ENCODE measurements at regions not wholly inside any gene's neighbourhood (a gene's known extent, or its start where the extent isn't known, plus 50 kb on each side); places are given as distances from the start of the nearest gene placed in this dataset.

DNA sequence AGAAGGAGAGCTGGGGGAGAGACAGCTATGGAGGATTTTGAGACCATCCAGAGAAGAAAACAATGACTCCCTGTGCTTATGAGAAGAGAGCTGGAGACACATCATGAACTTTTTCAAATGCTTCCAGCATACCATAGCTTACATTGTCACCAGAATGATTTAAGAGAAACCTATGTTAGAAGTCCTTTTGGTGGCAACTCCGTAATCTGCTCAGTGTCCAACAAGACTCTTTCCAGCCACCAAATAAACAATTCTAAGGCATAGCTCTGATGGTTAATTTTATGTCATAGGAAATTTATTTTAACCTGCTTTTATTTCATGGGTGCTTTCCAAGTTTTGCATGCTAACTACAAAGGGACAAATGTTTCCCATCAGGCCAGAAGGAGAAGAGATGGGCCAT, 200.3 kb upstream of the MCTP2 start:
- intact Hi-C loops (cut with micrococcal nuclease) = no loop called here
- POLR2A ChIA-PET = no interaction called here
- Mint-ChIP-seq H3K27me3 (peaks cover 7% of the 10 kb centered on the region), H3K4me1 (no peaks in the 10 kb centered on the region), H3K27ac (no peak overlapping the region), H3K9me3 (no peaks in the 10 kb centered on the region), H3K36me3 (ENCODE audit: low read depth) (no peaks in the 10 kb centered on the region), H3K4me3 (no peak overlapping the region)
- ATAC-seq (ENCODE audit: low read depth) (no peak), DNase-seq (no peak)
- TF ChIP-seq, protein P1, sequence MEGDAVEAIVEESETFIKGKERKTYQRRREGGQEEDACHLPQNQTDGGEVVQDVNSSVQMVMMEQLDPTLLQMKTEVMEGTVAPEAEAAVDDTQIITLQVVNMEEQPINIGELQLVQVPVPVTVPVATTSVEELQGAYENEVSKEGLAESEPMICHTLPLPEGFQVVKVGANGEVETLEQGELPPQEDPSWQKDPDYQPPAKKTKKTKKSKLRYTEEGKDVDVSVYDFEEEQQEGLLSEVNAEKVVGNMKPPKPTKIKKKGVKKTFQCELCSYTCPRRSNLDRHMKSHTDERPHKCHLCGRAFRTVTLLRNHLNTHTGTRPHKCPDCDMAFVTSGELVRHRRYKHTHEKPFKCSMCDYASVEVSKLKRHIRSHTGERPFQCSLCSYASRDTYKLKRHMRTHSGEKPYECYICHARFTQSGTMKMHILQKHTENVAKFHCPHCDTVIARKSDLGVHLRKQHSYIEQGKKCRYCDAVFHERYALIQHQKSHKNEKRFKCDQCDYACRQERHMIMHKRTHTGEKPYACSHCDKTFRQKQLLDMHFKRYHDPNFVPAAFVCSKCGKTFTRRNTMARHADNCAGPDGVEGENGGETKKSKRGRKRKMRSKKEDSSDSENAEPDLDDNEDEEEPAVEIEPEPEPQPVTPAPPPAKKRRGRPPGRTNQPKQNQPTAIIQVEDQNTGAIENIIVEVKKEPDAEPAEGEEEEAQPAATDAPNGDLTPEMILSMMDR (IDR thresholded peaks at IDR 0.05) = no peak
- CTCF ChIA-PET = no interaction called here

DNA sequence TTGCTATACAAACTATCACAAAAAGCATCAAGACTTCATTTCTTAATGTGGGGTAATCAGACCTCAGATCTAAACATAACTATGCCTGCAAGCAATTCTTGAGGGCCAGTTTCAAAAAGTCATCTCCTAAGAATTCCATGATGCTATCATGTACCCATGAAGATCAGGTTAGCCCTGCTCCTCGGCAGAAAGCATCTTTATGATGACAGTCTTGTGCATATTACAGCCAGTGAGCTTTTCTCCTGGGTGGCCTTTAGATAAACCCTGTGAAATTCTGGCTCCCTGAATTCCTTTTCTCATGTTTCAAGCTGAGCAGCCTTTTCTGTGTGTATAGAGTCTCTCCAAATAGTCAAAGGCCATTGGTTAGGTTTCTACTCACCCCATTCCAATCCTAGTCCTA, 201.9 kb upstream of the MCTP2 start:
- POLR2A ChIA-PET = no interaction called here
- no peak overlapping the region for H3K4me3 Mint-ChIP-seq

GRCh38 chr15:94028809-94029208, 202.6 kb upstream of the MCTP2 start:
- H3K36me3 Mint-ChIP-seq (ENCODE audit: low read depth) = no peaks in the 10 kb centered on the region
- TF ChIP-seq, protein P1 (IDR thresholded peaks at IDR 0.05) = no peak
- no peak for ATAC-seq (ENCODE audit: low read depth)
- no peak for DNase-seq
- no peak overlapping the region for H3K4me3 Mint-ChIP-seq
- intact Hi-C loops (cut with micrococcal nuclease) = no loop called here
- no peaks in the 10 kb centered on the region for H3K9me3 Mint-ChIP-seq
- no peaks in the 10 kb centered on the region for H3K4me1 Mint-ChIP-seq
- no peak overlapping the region for H3K27ac Mint-ChIP-seq
- ChIA-PET CTCF (no interaction called here), POLR2A (no interaction called here)
- peaks cover 7% of the 10 kb centered on the region for H3K27me3 Mint-ChIP-seq

More for the DNA sequence above, 201.9 kb upstream of the MCTP2 start:
- CTCF ChIA-PET = no interaction called here
- intact Hi-C loops (cut with micrococcal nuclease) = no loop called here
- Mint-ChIP-seq H3K4me1 (no peaks in the 10 kb centered on the region), H3K36me3 (ENCODE audit: low read depth) (no peaks in the 10 kb centered on the region), H3K27ac (no peak overlapping the region), H3K9me3 (no peaks in the 10 kb centered on the region), H3K27me3 (peaks cover 7% of the 10 kb centered on the region)
- ATAC-seq (ENCODE audit: low read depth) = no peak
- DNase-seq = no peak
- TF ChIP-seq, protein P1 (IDR thresholded peaks at IDR 0.05) = no peak

DNA sequence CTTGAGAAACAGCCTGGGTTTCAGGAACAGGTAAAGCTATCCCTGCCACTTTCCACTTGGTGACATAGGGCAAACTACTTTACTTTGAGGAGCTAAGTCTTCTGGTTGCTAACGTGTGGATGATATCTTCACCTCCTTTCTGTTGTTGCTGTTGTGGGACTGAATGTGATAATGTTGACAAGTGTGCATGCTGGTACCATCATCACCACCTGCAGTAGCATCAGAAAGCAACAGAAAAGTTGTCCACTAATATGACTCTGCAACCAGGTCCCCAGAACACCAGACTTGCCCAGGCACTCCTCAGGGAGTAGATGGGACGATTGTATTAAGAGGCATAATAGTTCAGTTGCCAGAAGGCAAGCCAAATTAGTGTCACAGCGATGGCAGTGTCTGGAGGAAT, 203.2 kb upstream of the MCTP2 start:
- Mint-ChIP-seq H3K4me1 (no peaks in the 10 kb centered on the region), H3K27me3 (peaks cover 5% of the 10 kb centered on the region), H3K36me3 (ENCODE audit: low read depth) (no peaks in the 10 kb centered on the region), H3K4me3 (no peak overlapping the region), H3K9me3 (no peaks in the 10 kb centered on the region), H3K27ac (no peak overlapping the region)
- intact Hi-C loops (cut with micrococcal nuclease) = no loop called here
- ChIA-PET POLR2A (no interaction called here), CTCF (no interaction called here)
- DNase-seq (no peak), ATAC-seq (ENCODE audit: low read depth) (no peak)
- TF ChIP-seq, protein P1 (IDR thresholded peaks at IDR 0.05) = no peak

GRCh38 chr15:94027581-94027980, 203.8 kb upstream of the MCTP2 start:
- H3K9me3 Mint-ChIP-seq = no peaks in the 10 kb centered on the region

More at GRCh38 chr15:94027581-94027980, 203.8 kb upstream of the MCTP2 start:
- ChIA-PET POLR2A (no interaction called here), CTCF (no interaction called here)
- intact Hi-C loops (cut with micrococcal nuclease) = no loop called here
- no peak overlapping the region for H3K4me3 Mint-ChIP-seq
- ATAC-seq (ENCODE audit: low read depth) (no peak), DNase-seq (no peak)
- no peaks in the 10 kb centered on the region for H3K36me3 Mint-ChIP-seq (ENCODE audit: low read depth)
- peaks cover 5% of the 10 kb centered on the region for H3K27me3 Mint-ChIP-seq
- TF ChIP-seq, protein P1 (IDR thresholded peaks at IDR 0.05) = no peak
- no peaks in the 10 kb centered on the region for H3K4me1 Mint-ChIP-seq
- H3K27ac Mint-ChIP-seq = no peak overlapping the region

All from activated B cell treated with CpG ODN at 0.5 μM for 24 hours (primary cell).